Lower leg skin (tissue), 4 donors: ENCODE measurements at regions not wholly inside any gene's neighbourhood (a gene's known extent, or its start where the extent isn't known, plus 50 kb on each side); places are given as distances from the start of the nearest gene placed in this dataset.

Experiments used
- DNase-seq, 2 donors: peaks; one replicate each; pipeline ENCODE4 v3.0.0-alpha.2; 2019; ENCODE audit warnings: low spot score in 2 of 2
- H3K4me3 ChIP-seq: fragments of 200-600 bp; sonication (generic); 2 replicates; pipeline ENCODE4 v1.5.1; 2017; ENCODE audit warnings: mild to moderate bottlenecking, low read depth; ENCODE audit not compliant: poor library complexity, severe bottlenecking
- CTCF ChIP-seq, 3 donors: fragments of 450-650 bp; IDR thresholded peaks; one replicate each; pipeline ENCODE4 v1.5.1; 2016; ENCODE audit warnings: antibody characterized with exemption in 3 of 3, mild to moderate bottlenecking in 3 of 3, moderate library complexity in 2 of 3
- POLR2A ChIP-seq, 2 donors: fragments of 450-650 bp; IDR thresholded peaks; one replicate each; pipeline ENCODE4 v1.6.1; 2016 to 2017; ENCODE audit warnings: antibody characterized with exemption in 2 of 2, mild to moderate bottlenecking in 1 of 2, moderate library complexity in 1 of 2
- WGBS, 2 donors: methylation state at CpG; one replicate each; pipeline ENCODE4 v1.1.5; 2018; 5-methylcytosine and 5-hydroxymethylcytosine counted together
- intact Hi-C: fragments of 100-400 bp; cut with DNase I; formaldehyde crosslinking; loops from one replicate; pipeline ENCODE4 v1.15.0; 2023; ENCODE audit warnings: low total_unique reads

DNA sequence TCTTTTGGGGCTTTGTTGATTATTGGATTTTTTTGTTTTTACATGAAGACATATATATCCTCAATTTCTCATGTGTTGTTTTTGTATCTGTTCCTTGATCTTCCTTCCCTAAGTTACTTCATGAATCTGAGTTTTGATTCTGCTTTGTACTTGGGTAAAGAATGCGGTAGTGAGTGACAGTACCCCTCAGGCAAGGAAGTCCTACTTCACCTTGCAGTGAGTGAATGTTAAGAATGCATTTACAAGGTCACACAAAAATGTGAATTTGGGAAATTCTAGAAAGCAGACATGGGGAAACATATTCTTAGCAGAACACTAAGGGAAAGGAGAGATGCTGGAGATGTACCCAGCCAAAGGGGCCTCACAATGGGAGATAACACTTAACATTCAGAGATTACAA lies 373.1 kb upstream of the LCORL start:
- intact Hi-C loops, result no loop called here
- 53 to 63% methylated on average over 1 of the region's 1 CpG for WGBS, 2 donors
- no peak overlapping the region for H3K4me3 ChIP-seq
- TF ChIP-seq POLR2A (IDR thresholded peaks at IDR 0.05), result no peak
- no peak for TF ChIP-seq CTCF (IDR thresholded peaks at IDR 0.05)
- DNase-seq, result no peak

DNA sequence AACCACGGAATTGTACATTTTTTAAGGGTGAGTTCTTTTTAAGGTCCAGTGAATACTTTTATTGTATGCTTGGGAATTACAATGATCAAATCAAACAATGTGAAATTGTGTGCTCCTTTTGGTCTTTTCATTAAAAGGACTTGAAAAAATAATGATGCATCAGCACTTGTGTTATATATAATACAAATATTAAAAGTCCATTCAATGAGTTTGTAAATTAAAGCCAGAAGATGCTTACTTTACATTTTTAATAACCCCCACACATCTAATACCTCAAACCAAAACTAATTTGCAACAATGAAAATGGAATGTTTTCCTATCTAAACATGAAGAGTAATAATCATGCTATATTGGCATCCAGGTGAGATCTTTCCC lies 369.8 kb upstream of the LCORL start:
- TF ChIP-seq CTCF (IDR thresholded peaks at IDR 0.05) (no peak), POLR2A (IDR thresholded peaks at IDR 0.05) (no peak)
- intact Hi-C loops, result no loop called here
- 58 to 70% methylated on average over 1 of the region's 1 CpG for WGBS, 2 donors
- no peak for DNase-seq
- no peak overlapping the region for H3K4me3 ChIP-seq

GRCh38 chr4:18390655-18391353 lies 369.2 kb upstream of the LCORL start:
- TF ChIP-seq POLR2A (IDR thresholded peaks at IDR 0.05) (no peak), CTCF (IDR thresholded peaks at IDR 0.05) (no peak)
- 85 to 87% methylated on average over 4 of the region's 4 CpGs for WGBS, 2 donors
- intact Hi-C loops, result no loop called here
- DNase-seq, result no peak
- no peak overlapping the region for H3K4me3 ChIP-seq

DNA sequence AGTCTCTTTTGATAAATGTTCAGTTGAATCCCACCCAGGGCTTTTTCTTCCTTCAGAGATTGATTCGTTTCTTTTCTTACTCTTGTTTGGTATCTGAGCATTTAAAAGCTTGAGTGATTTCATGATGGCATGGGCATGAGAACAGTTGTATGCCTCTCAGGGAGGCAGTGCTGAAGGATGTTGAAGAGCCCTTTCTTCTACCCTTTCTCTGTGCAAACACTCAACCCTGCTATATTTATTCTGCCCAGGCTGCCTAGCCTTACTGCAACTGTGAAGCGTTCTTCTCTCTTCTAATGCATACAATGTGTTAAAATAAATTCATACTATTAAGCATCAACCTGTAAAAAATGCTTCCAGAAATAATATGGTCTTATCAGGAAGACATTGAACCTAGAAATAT lies 367.6 kb upstream of the LCORL start:
- no peak overlapping the region for H3K4me3 ChIP-seq
- intact Hi-C loops, result no loop called here
- WGBS, 2 donors, result 84 to 86% methylated on average over 2 of the region's 2 CpGs
- DNase-seq, result no peak
- TF ChIP-seq CTCF (IDR thresholded peaks at IDR 0.05), result no peak
- no peak for TF ChIP-seq POLR2A (IDR thresholded peaks at IDR 0.05)

- no peak for DNase-seq
- no peak for TF ChIP-seq CTCF (IDR thresholded peaks at IDR 0.05)
- no peak overlapping the region for H3K4me3 ChIP-seq
- 49 to 59% methylated on average over 3 of the region's 3 CpGs for WGBS, 2 donors
- intact Hi-C loops, result no loop called here
Measured at GRCh38 chr4:18388039-18388438, 366.5 kb upstream of the LCORL start.

- WGBS, 2 donors, result 57 to 61% methylated on average over 1 of the region's 1 CpG
- DNase-seq, result no peak
- intact Hi-C loops, result no loop called here
- no peak overlapping the region for H3K4me3 ChIP-seq
- TF ChIP-seq CTCF (IDR thresholded peaks at IDR 0.05) (no peak), POLR2A (IDR thresholded peaks at IDR 0.05) (no peak)
Measured at GRCh38 chr4:18381186-18381585, 359.6 kb upstream of the LCORL start.
